Ovary (tissue), 3 donors: ENCODE measurements at regions not wholly inside any gene's neighbourhood (a gene's known extent, or its start where the extent isn't known, plus 50 kb on each side); places are given as distances from the start of the nearest gene placed in this dataset.

Experiments
- CTCF ChIP-seq, 3 donors: fragments of 450-650 bp in 2 of 3; fragments of 200-600 bp in 1 of 3; IDR thresholded peaks; one replicate each; pipeline versions ENCODE4 v1.5.1 to v1.8.0; 2016 to 2022; ENCODE audit warnings: antibody characterized with exemption in 3 of 3, mild to moderate bottlenecking in 1 of 3
- EP300 ChIP-seq: sonication (generic); formaldehyde crosslinking; IDR thresholded peaks from one replicate; pipeline ENCODE4 v1.6.1; 2017; ENCODE audit warnings: antibody characterized with exemption
- POLR2A ChIP-seq: fragments of 450-650 bp; IDR thresholded peaks from one replicate; pipeline ENCODE4 v1.6.1; 2017; ENCODE audit warnings: antibody characterized with exemption, mild to moderate bottlenecking, moderate library complexity
- donor health status: DM: no; HTN: no; CAD: no.

- TF ChIP-seq CTCF (IDR thresholded peaks at IDR 0.05) = no peak
- TF ChIP-seq POLR2A = no peak
- no peak for TF ChIP-seq EP300
Observed at GRCh38 chr18:65372904-65373303, 377.9 kb upstream of the CDH7 start.
